HUES48 (cell line): ENCODE measurements at regions not wholly inside any gene's neighbourhood (a gene's known extent, or its start where the extent isn't known, plus 50 kb on each side); places are given as distances from the start of the nearest gene placed in this dataset.

ENCODE experiments used
- H3K27ac ChIP-seq: one replicate; pipeline ENCODE4 v1.7.0; 2013; ENCODE audit warnings: low read depth, low read length, inconsistent platforms
- H3K27me3 ChIP-seq: 2 replicates; pipeline ENCODE4 v1.6.1; 2013; ENCODE audit warnings: mild to moderate bottlenecking, low read length; ENCODE audit not compliant: control insufficient read depth, insufficient read depth
- H3K36me3 ChIP-seq: 2 replicates; pipeline ENCODE4 v1.6.1; 2013; ENCODE audit warnings: low read length; ENCODE audit not compliant: control insufficient read depth, insufficient read depth
- H3K4me1 ChIP-seq: 2 replicates; pipeline ENCODE4 v1.6.1; 2013; ENCODE audit warnings: mild to moderate bottlenecking, low read length; ENCODE audit not compliant: control insufficient read depth, insufficient read depth
- H3K4me3 ChIP-seq: 2 replicates; pipeline ENCODE4 v1.5.1; 2013; ENCODE audit warnings: mild to moderate bottlenecking, low read depth, low read length
- H3K9ac ChIP-seq: 2 replicates; pipeline ENCODE4 v1.6.1; 2013; ENCODE audit warnings: mild to moderate bottlenecking, low read depth, low read length, moderate library complexity
- H3K9me3 ChIP-seq: 2 replicates; pipeline ENCODE4 v1.6.1; 2013; ENCODE audit warnings: low read length; ENCODE audit not compliant: control insufficient read depth, insufficient read depth

DNA sequence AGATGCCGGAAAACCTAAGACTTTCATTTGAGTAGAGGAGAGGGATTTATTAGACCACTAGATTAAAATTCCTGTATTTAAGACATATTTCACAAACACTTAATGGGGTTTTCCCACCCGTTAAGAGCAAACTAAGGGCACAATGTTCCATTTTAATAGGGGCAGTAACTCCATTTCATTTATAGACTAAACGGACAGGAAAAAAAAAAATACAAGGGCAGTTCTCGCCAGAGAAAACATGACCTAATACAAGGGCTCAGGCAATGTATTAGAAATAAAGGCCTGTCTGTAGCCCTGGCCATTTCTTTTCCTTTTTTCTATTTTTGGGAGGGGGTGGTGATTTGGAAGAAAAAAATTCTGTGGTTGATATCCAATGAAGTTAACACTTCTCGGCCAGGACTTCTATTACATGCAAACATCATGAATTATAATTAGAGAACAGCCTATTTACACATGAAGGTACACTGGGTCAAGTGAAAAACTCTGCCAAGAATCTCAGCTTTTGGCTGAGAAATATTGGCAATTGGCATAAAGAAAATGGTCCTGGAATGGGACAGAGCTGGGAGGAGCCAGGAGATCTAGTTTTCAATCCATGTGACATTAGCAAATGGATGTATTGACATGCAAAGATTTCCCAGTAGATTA lies 641.1 kb upstream of the TBX3 start:
- Histone ChIP-seq H3K27me3 (no peaks in the 10 kb centered on the region), H3K4me3 (no peak overlapping the region), H3K27ac (no peak overlapping the region), H3K9me3 (no peaks in the 10 kb centered on the region), H3K4me1 (no peaks in the 10 kb centered on the region), H3K36me3 (no peaks in the 10 kb centered on the region), H3K9ac (no peak overlapping the region)

GRCh38 chr12:115323223-115323905 lies 639.4 kb upstream of the TBX3 start:
- Histone ChIP-seq H3K9ac (no peak overlapping the region), H3K36me3 (no peaks in the 10 kb centered on the region), H3K4me1 (no peaks in the 10 kb centered on the region), H3K9me3 (no peaks in the 10 kb centered on the region), H3K4me3 (no peak overlapping the region), H3K27me3 (no peaks in the 10 kb centered on the region), H3K27ac (no peak overlapping the region)

DNA sequence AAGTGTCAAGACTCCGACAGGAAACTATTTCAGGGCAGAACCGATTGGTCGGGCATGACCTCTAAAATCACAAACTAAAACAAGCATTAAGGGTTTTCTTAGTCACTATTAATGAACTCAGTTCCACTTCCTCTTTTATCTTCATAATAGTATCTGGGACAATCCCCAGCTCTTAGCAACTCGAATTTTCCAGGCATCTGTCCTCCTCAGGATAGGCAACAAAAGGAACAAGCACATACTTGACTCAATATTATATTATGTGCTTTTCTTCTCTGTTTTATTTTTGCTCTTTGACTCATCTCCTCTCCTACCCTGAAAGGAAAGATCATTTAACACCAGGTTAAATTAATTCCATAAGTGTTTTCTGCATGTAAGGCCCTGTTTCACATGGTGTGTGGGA lies 638.3 kb upstream of the TBX3 start:
- H3K27me3 ChIP-seq = no peaks in the 10 kb centered on the region
- H3K4me3 ChIP-seq = no peak overlapping the region
- no peaks in the 10 kb centered on the region for H3K9me3 ChIP-seq
- no peaks in the 10 kb centered on the region for H3K4me1 ChIP-seq
- no peaks in the 10 kb centered on the region for H3K36me3 ChIP-seq
- no peak overlapping the region for H3K27ac ChIP-seq
- H3K9ac ChIP-seq = no peak overlapping the region

DNA sequence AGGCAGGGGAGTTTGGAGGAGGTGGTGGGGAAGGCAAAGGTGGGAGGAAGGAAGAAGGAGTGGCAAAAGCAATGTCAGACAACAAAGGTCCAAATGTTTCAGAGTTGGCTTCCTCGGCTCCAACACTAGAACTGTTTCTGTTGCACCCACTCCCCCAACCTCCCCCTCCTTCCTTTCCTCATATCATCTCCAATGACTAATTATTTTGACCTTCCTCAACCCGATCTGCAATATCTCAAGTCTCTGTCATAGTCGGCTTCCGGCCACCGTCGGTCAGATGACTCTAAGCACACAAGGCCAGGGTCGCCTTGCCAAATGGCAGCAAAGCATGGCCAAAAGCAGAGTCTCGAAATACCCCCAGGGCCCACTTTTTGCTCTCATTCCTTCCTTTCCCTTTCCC lies 637.0 kb upstream of the TBX3 start:
- no peak overlapping the region for H3K9ac ChIP-seq
- no peaks in the 10 kb centered on the region for H3K9me3 ChIP-seq
- H3K4me3 ChIP-seq = no peak overlapping the region
- no peak overlapping the region for H3K27ac ChIP-seq
- no peaks in the 10 kb centered on the region for H3K27me3 ChIP-seq
- no peaks in the 10 kb centered on the region for H3K36me3 ChIP-seq
- H3K4me1 ChIP-seq = no peaks in the 10 kb centered on the region

DNA sequence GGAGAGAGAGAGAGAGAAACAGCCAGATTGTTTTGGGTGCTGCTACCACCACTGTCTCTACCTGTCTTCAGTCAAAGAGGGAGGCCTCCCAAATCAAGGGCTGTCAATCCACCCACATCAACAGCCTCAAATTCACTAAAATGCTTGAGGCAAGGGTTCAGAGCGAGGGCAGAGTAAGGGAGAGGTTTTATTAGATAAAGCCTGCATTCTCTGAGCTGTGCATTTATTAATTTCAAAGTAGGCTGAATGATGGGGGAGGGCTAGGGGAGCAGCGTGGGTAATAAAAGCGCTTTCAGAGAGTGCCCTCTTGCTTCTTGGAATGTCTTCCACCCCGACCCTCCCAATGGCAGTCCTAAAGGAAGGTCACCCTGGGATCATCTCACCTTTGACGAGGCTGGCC lies 636.5 kb upstream of the TBX3 start:
- no peaks in the 10 kb centered on the region for H3K4me1 ChIP-seq
- H3K4me3 ChIP-seq = no peak overlapping the region
- no peaks in the 10 kb centered on the region for H3K27me3 ChIP-seq
- H3K9me3 ChIP-seq = no peaks in the 10 kb centered on the region
- H3K9ac ChIP-seq = no peak overlapping the region
- H3K36me3 ChIP-seq = no peaks in the 10 kb centered on the region
- no peak overlapping the region for H3K27ac ChIP-seq

DNA sequence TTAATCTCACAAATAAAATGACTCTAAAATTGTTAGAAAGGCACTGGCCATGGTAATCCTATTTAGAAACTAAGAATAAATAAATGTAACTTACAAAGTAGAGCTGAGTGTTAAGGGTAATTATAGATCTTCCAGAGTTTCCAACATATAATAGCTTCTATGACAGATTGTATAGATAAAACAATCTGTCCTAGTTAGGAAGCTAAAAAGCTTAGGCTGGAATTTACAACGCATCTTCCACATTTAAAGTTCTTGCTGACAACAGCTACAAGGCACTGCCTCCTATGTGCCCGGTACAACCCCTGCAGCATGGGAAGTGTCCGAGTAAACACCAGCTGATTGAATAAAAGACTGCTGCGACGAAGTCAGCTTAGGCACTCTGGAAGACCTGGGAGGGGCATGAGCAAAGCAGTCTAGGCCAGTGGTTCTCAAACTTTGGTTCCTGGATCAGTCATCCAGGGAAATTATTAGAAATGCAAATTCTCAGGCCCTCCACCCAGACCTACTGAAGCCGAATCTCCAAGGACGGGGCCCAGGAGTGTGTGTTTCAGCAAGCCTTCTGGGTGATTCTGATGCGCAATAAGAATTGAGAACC lies 635.6 kb upstream of the TBX3 start:
- no peaks in the 10 kb centered on the region for H3K9me3 ChIP-seq

DNA sequence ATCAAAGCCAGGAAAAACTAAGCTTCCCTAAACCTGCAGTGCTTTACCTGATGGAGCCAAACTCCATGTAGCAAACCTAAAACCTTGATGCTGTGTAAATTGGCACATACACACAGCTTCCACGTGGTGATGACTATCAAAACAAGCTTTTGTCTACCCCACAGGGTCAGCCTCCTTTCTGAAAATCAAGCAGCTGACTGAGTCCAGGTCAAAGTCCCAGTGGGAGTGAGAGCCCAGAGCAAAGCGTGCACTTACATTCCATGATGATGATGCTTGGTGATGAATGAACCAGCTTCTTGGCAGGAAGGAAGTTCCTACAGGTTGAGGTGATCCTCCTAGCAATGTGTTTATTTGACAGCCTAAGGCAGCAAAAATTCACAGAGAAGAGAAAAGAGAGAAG lies 630.0 kb upstream of the TBX3 start:
- no peaks in the 10 kb centered on the region for H3K27me3 ChIP-seq
- H3K27ac ChIP-seq = no peak overlapping the region
- H3K36me3 ChIP-seq = no peaks in the 10 kb centered on the region
- no peaks in the 10 kb centered on the region for H3K9me3 ChIP-seq
- no peak overlapping the region for H3K9ac ChIP-seq
- H3K4me3 ChIP-seq = no peak overlapping the region
- no peaks in the 10 kb centered on the region for H3K4me1 ChIP-seq

More for the DNA sequence above, 635.6 kb upstream of the TBX3 start:
- Histone ChIP-seq H3K27me3 (no peaks in the 10 kb centered on the region), H3K36me3 (no peaks in the 10 kb centered on the region), H3K9ac (no peak overlapping the region), H3K27ac (no peak overlapping the region), H3K4me1 (no peaks in the 10 kb centered on the region), H3K4me3 (no peak overlapping the region)

- H3K27me3 ChIP-seq = no peaks in the 10 kb centered on the region
- no peaks in the 10 kb centered on the region for H3K36me3 ChIP-seq
- H3K27ac ChIP-seq = no peak overlapping the region
- no peak overlapping the region for H3K9ac ChIP-seq
- H3K9me3 ChIP-seq = no peaks in the 10 kb centered on the region
- H3K4me1 ChIP-seq = no peaks in the 10 kb centered on the region
- H3K4me3 ChIP-seq = no peak overlapping the region
Observed at GRCh38 chr12:115312901-115313300, 628.9 kb upstream of the TBX3 start.

DNA sequence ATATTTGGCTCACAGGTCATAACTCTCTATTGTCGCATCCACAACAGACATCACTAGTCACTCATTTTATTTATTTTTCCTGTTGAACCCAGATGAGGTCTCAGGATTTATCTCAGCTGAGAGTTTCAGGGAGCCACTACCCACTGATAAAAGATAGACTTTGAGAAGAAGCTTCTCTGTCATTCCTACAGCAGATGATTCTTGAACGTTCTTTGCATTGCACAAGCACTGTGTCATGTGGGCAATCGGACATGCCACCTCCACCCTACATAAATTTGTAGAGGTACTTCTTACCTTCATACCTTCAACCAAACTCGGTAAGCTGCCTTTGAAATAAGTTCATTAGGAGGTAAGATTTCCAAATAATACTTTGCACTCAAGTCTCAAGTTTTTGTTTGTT lies 627.9 kb upstream of the TBX3 start:
- Histone ChIP-seq H3K9ac (no peak overlapping the region), H3K27me3 (no peaks in the 10 kb centered on the region), H3K4me1 (no peaks in the 10 kb centered on the region), H3K4me3 (no peak overlapping the region), H3K9me3 (no peaks in the 10 kb centered on the region), H3K27ac (no peak overlapping the region), H3K36me3 (no peaks in the 10 kb centered on the region)

GRCh38 chr12:115308918-115309317 lies 624.9 kb upstream of the TBX3 start:
- Histone ChIP-seq H3K27ac (no peak overlapping the region), H3K4me3 (no peak overlapping the region), H3K36me3 (no peaks in the 10 kb centered on the region)

GRCh38 chr12:115306380-115306779 lies 622.4 kb upstream of the TBX3 start:
- H3K36me3 ChIP-seq = no peaks in the 10 kb centered on the region
- H3K4me1 ChIP-seq = peaks cover 4% of the 10 kb centered on the region; the same call in 1 of the 2 replicates
- no peak overlapping the region for H3K4me3 ChIP-seq
- no peak overlapping the region for H3K27ac ChIP-seq
- no peak overlapping the region for H3K9ac ChIP-seq
- H3K27me3 ChIP-seq = no peaks in the 10 kb centered on the region
- H3K9me3 ChIP-seq = no peaks in the 10 kb centered on the region

More at GRCh38 chr12:115308918-115309317, 624.9 kb upstream of the TBX3 start:
- no peaks in the 10 kb centered on the region for H3K9me3 ChIP-seq
- no peaks in the 10 kb centered on the region for H3K27me3 ChIP-seq
- no peak overlapping the region for H3K9ac ChIP-seq
- H3K4me1 ChIP-seq = peaks cover 4% of the 10 kb centered on the region; the same call in 1 of the 2 replicates
